ENCODE measurements at regions not wholly inside any gene's neighbourhood (a gene's known extent, or its start where the extent isn't known, plus 50 kb on each side); places are given as distances from the start of the nearest gene placed in this dataset.

DNA sequence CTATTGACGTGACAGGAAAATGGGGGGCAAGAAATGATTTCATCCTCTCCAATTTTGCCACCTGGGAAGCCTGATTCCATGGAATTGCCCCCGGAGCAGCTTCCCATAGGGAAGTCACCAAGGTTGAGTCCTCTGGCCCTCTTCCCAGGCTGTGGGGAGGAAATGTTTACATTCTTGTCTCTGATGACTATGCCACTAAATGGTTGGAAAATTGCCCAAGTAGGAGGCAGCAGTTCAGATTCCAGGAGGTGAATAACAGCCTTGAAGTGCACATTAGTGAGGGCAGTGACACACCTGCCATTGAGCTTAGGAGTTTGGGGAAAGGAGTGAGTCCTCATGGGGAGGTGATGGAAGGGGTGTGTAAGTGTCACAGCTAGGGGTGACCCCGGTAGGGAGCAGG is 449.2 kb upstream of the DCC start:
- Histone ChIP-seq H3K9ac (ENCODE audit: low read depth in 1 of 3, low read length in 3 of 3) (no peak overlapping the region), H3K4me3 (ENCODE audit: low read length in 3 of 3) (no peak overlapping the region), H3K9me3 (ENCODE audit: control insufficient read depth in 3 of 3, low read length in 3 of 3) (no peaks in the 10 kb centered on the region), H3K4me1 (ENCODE audit: control insufficient read depth in 3 of 3, insufficient read depth in 3 of 3, low read length in 3 of 3) (no peaks in the 10 kb centered on the region), H3K36me3 (ENCODE audit: control insufficient read depth in 3 of 3, insufficient read depth in 3 of 3, low read length in 3 of 3) (no peaks in the 10 kb centered on the region), H3K27me3 (ENCODE audit: control insufficient read depth in 3 of 3, insufficient read depth in 3 of 3, low read length in 3 of 3) (no peaks in the 10 kb centered on the region), H3K27ac (ENCODE audit: low read depth, low read length) (peak overlapping the region; percentile 30)

DNA sequence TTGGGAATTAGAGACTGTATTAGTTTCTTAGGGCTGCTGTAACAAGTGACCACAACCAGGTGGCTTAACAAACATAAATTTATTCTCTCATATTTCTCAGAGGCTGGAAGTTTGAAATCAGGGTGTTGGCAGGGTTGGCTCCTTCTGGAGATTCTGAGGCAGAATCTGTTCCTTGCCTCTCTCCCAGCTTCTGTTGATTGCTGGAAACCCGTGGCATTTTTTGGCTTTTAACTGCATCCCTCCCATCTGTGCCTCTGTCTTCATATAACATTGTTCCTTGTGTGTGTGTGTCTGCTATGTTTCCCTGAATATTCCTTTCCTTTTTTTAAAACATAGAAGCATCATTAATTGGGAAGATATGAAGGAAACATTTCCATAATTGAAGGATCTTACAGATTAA is 448.1 kb upstream of the DCC start:
- Histone ChIP-seq H3K9me3 (ENCODE audit: control insufficient read depth in 3 of 3, low read length in 3 of 3) (no peaks in the 10 kb centered on the region), H3K4me1 (ENCODE audit: control insufficient read depth in 3 of 3, insufficient read depth in 3 of 3, low read length in 3 of 3) (no peaks in the 10 kb centered on the region), H3K27me3 (ENCODE audit: control insufficient read depth in 3 of 3, insufficient read depth in 3 of 3, low read length in 3 of 3) (no peaks in the 10 kb centered on the region), H3K9ac (ENCODE audit: low read depth in 1 of 3, low read length in 3 of 3) (no peak overlapping the region), H3K4me3 (ENCODE audit: low read length in 3 of 3) (no peak overlapping the region), H3K27ac (ENCODE audit: low read depth, low read length) (no peak overlapping the region), H3K36me3 (ENCODE audit: control insufficient read depth in 3 of 3, insufficient read depth in 3 of 3, low read length in 3 of 3) (no peaks in the 10 kb centered on the region)

DNA sequence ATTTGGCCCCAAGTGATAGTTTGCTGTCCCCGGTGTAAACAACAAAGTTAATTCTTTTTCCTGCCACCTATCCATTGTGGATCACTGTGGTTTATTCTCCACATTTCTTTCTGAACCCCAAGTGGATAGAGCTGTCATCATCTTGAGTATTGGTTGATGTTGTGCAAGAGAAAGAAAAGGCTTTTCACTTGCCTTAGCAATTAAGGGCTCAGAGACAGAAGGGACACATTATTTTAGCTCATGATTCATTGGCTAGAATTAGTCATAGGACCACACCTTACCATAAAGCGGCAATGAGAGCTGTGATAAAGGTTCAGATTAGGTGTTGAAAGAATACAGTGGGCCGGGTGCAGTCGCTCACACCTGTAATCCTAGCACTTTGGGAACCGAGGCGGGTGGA is 442.1 kb upstream of the DCC start:
- Histone ChIP-seq H3K4me1 (ENCODE audit: control insufficient read depth in 3 of 3, insufficient read depth in 3 of 3, low read length in 3 of 3) (no peaks in the 10 kb centered on the region), H3K27ac (ENCODE audit: low read depth, low read length) (no peak overlapping the region), H3K4me3 (ENCODE audit: low read length in 3 of 3) (no peak overlapping the region), H3K9ac (ENCODE audit: low read depth in 1 of 3, low read length in 3 of 3) (no peak overlapping the region), H3K27me3 (ENCODE audit: control insufficient read depth in 3 of 3, insufficient read depth in 3 of 3, low read length in 3 of 3) (no peaks in the 10 kb centered on the region), H3K9me3 (ENCODE audit: control insufficient read depth in 3 of 3, low read length in 3 of 3) (no peaks in the 10 kb centered on the region), H3K36me3 (ENCODE audit: control insufficient read depth in 3 of 3, insufficient read depth in 3 of 3, low read length in 3 of 3) (no peaks in the 10 kb centered on the region)

DNA sequence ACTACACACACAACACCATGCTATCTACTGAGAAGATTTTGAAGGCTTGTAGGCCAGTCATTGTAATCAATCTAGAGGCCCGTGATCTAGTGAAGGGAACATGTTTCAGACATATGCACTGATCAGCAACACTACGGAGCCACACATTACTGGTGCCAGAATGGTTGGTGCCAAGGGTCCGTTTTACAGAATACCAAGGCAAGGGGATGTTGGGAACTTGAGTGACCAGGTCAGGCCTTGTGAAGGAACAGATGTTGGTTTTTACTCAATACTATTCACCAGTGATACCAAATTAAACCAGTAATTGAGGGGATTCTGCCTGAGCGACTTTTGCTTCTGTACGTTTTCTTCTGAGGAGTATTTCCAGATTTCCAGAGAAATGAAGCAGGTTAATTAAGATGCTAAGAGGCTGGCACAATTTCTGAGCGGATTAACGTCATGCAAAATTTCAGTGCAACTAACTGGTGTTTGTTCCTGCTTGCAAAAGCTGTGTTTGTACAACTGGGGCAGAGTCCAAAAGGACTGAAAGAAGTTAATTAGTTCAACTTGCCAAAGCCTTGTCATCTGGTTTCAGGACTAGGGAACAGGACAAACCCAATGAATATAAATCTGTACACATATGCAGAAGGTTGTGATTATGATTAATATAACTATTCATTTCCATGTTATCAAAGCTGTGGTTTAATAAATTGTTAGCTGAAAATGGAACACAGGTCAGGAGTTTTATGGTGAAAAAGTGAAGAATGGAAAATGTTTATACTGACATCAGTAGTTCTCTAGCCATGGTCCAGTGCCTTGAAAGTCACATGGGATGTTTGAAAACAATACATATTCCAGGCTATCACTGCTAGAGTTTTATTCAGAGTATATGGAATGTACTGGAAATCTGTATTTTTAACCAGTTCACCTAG is 432.1 kb upstream of the DCC start:
- H3K27me3 ChIP-seq (ENCODE audit: control insufficient read depth in 3 of 3, insufficient read depth in 3 of 3, low read length in 3 of 3) = no peaks in the 10 kb centered on the region

DNA sequence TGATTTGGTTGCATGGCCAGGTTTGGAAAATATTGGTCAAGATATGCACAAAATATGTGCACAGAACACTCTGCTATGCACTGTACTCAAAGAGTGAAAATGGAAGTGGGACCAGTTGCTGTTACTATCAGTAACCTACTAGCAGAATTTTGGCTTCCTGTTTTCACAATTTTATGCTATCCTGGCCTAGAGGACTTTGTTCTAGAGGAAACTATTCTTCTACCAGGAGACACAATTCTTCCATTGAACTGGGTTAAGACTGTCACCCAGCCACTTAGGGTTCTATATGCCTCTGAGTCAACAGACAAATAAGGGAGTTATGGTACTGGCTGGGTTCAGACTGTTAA is 431.4 kb upstream of the DCC start:
- H3K9me3 ChIP-seq (ENCODE audit: control insufficient read depth in 3 of 3, low read length in 3 of 3) = no peaks in the 10 kb centered on the region
- no peak overlapping the region for H3K9ac ChIP-seq (ENCODE audit: low read depth in 1 of 3, low read length in 3 of 3)
- no peaks in the 10 kb centered on the region for H3K27me3 ChIP-seq (ENCODE audit: control insufficient read depth in 3 of 3, insufficient read depth in 3 of 3, low read length in 3 of 3)
- no peak overlapping the region for H3K4me3 ChIP-seq (ENCODE audit: low read length in 3 of 3)
- H3K27ac ChIP-seq (ENCODE audit: low read depth, low read length) = no peak overlapping the region
- no peaks in the 10 kb centered on the region for H3K36me3 ChIP-seq (ENCODE audit: control insufficient read depth in 3 of 3, insufficient read depth in 3 of 3, low read length in 3 of 3)
- no peaks in the 10 kb centered on the region for H3K4me1 ChIP-seq (ENCODE audit: control insufficient read depth in 3 of 3, insufficient read depth in 3 of 3, low read length in 3 of 3)

More for the DNA sequence above, 432.1 kb upstream of the DCC start:
- H3K9me3 ChIP-seq (ENCODE audit: control insufficient read depth in 3 of 3, low read length in 3 of 3) = no peaks in the 10 kb centered on the region
- no peaks in the 10 kb centered on the region for H3K36me3 ChIP-seq (ENCODE audit: control insufficient read depth in 3 of 3, insufficient read depth in 3 of 3, low read length in 3 of 3)
- H3K9ac ChIP-seq (ENCODE audit: low read depth in 1 of 3, low read length in 3 of 3) = no peak overlapping the region
- no peak overlapping the region for H3K27ac ChIP-seq (ENCODE audit: low read depth, low read length)
- H3K4me3 ChIP-seq (ENCODE audit: low read length in 3 of 3) = no peak overlapping the region
- H3K4me1 ChIP-seq (ENCODE audit: control insufficient read depth in 3 of 3, insufficient read depth in 3 of 3, low read length in 3 of 3) = no peaks in the 10 kb centered on the region

DNA sequence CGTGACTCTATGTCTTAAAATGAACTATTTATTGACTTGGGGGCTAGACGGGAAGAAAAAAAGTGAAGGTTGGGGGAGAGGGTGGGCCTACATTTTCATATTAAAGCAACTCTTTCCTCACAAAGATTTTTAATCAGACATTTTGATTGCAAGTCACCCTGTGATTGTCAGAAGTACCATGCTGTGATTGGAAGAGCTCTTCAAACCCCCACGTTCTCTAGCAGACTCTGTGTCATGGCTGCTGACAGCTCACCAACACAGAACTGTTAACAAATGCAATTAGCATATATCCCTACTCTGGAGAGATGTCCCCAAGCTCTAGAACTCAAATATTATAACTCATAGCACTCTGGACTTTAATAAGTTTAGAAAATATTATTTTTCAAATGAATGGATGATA is 428.4 kb upstream of the DCC start:
- Histone ChIP-seq H3K9me3 (ENCODE audit: control insufficient read depth in 3 of 3, low read length in 3 of 3) (no peaks in the 10 kb centered on the region), H3K27ac (ENCODE audit: low read depth, low read length) (no peak overlapping the region), H3K27me3 (ENCODE audit: control insufficient read depth in 3 of 3, insufficient read depth in 3 of 3, low read length in 3 of 3) (no peaks in the 10 kb centered on the region), H3K4me3 (ENCODE audit: low read length in 3 of 3) (no peak overlapping the region), H3K36me3 (ENCODE audit: control insufficient read depth in 3 of 3, insufficient read depth in 3 of 3, low read length in 3 of 3) (no peaks in the 10 kb centered on the region), H3K9ac (ENCODE audit: low read depth in 1 of 3, low read length in 3 of 3) (no peak overlapping the region), H3K4me1 (ENCODE audit: control insufficient read depth in 3 of 3, insufficient read depth in 3 of 3, low read length in 3 of 3) (no peaks in the 10 kb centered on the region)

DNA sequence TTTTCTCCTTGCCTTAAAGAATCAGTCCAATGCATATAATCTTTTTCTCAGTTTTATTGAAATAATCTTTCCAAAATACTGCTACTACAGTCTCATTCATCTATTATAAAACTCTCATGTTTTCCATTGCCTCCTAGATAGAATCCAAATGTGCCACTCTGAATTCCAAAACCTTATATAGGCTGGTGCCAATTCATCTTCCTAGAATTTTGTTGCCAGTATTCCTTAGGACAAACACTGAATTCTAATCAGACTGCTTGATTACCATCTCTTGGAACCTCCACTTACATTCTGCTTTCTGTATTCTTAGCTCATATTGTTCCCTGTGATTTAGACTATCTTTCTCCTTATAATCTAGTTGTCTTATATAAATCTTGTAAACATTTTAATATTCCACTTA is 427.6 kb upstream of the DCC start:
- Histone ChIP-seq H3K36me3 (ENCODE audit: control insufficient read depth in 3 of 3, insufficient read depth in 3 of 3, low read length in 3 of 3) (no peaks in the 10 kb centered on the region), H3K4me3 (ENCODE audit: low read length in 3 of 3) (no peak overlapping the region), H3K9ac (ENCODE audit: low read depth in 1 of 3, low read length in 3 of 3) (no peak overlapping the region), H3K27me3 (ENCODE audit: control insufficient read depth in 3 of 3, insufficient read depth in 3 of 3, low read length in 3 of 3) (no peaks in the 10 kb centered on the region), H3K27ac (ENCODE audit: low read depth, low read length) (no peak overlapping the region), H3K9me3 (ENCODE audit: control insufficient read depth in 3 of 3, low read length in 3 of 3) (no peaks in the 10 kb centered on the region), H3K4me1 (ENCODE audit: control insufficient read depth in 3 of 3, insufficient read depth in 3 of 3, low read length in 3 of 3) (no peaks in the 10 kb centered on the region)

DNA sequence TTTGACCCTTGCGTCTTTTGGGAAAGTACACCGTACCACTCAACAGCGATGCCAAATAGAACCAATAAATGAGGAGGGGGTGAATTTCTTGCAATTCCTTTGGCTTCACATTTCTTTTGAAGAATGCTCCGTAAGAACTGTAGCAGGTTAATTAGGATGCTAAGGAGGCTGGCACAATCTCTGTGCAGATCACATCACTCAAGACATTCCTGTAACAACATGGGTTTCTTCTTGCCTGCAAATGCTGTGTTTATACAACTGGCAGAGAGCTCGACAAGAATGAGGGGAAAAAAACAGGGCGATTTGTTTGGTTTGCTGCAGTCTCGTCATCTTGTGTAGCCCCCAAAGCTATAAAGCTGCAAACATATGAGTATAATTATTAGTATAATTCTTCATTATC is 424.8 kb upstream of the DCC start:
- Histone ChIP-seq H3K27me3 (ENCODE audit: control insufficient read depth in 3 of 3, insufficient read depth in 3 of 3, low read length in 3 of 3) (no peaks in the 10 kb centered on the region), H3K4me1 (ENCODE audit: control insufficient read depth in 3 of 3, insufficient read depth in 3 of 3, low read length in 3 of 3) (no peaks in the 10 kb centered on the region), H3K9ac (ENCODE audit: low read depth in 1 of 3, low read length in 3 of 3) (no peak overlapping the region), H3K9me3 (ENCODE audit: control insufficient read depth in 3 of 3, low read length in 3 of 3) (no peaks in the 10 kb centered on the region), H3K4me3 (ENCODE audit: low read length in 3 of 3) (no peak overlapping the region), H3K36me3 (ENCODE audit: control insufficient read depth in 3 of 3, insufficient read depth in 3 of 3, low read length in 3 of 3) (no peaks in the 10 kb centered on the region), H3K27ac (ENCODE audit: low read depth, low read length) (no peak overlapping the region)

DNA sequence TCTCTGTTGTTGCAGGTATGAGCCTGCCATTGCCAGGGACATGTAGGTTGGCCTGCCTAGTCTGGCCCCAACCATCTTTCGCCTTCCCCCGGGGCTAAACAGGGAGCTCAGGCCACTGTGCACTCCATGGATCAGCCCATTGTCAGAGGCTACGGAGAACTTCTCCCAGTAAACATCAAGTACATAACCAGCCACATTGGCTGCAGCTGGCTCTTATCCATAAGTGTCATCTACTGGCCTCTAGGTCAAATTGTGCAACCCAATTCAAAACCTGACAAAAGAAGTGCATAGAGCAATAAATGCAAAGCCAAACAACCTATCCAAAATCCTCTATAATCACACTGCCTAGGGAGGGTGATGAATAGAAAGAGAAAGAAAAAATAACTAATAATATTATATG is 418.1 kb upstream of the DCC start:
- H3K27me3 ChIP-seq (ENCODE audit: control insufficient read depth in 3 of 3, insufficient read depth in 3 of 3, low read length in 3 of 3) = no peaks in the 10 kb centered on the region
- H3K9me3 ChIP-seq (ENCODE audit: control insufficient read depth in 3 of 3, low read length in 3 of 3) = peaks cover 0 to 3% (median 0%) of the 10 kb centered on the region in 3 donors
- H3K4me3 ChIP-seq (ENCODE audit: low read length in 3 of 3) = no peak overlapping the region
- no peaks in the 10 kb centered on the region for H3K4me1 ChIP-seq (ENCODE audit: control insufficient read depth in 3 of 3, insufficient read depth in 3 of 3, low read length in 3 of 3)
- no peaks in the 10 kb centered on the region for H3K36me3 ChIP-seq (ENCODE audit: control insufficient read depth in 3 of 3, insufficient read depth in 3 of 3, low read length in 3 of 3)
- no peak overlapping the region for H3K27ac ChIP-seq (ENCODE audit: low read depth, low read length)
- no peak overlapping the region for H3K9ac ChIP-seq (ENCODE audit: low read depth in 1 of 3, low read length in 3 of 3)

DNA sequence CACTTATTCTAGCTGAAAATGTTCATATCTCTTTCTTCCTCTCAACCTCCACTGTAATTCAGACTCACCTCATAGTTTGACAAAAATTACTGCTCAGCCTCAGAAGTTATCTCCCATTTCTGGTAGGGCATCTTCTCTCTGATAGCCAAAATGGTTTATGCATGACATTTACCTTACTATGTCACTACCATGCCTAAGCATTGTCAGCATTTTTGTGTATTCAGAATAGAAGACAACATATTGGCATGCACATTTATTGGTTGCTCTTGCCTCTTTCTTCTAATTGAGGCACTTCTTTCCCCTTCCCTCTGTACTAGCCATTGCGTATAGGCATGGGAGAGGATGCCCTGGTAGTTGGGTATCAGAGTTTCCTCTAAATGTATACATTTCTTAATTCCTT is 406.1 kb upstream of the DCC start:
- no peak overlapping the region for H3K27ac ChIP-seq (ENCODE audit: low read depth, low read length)
- H3K4me1 ChIP-seq (ENCODE audit: control insufficient read depth in 3 of 3, insufficient read depth in 3 of 3, low read length in 3 of 3) = no peaks in the 10 kb centered on the region
- H3K4me3 ChIP-seq (ENCODE audit: low read length in 3 of 3) = no peak overlapping the region
- H3K36me3 ChIP-seq (ENCODE audit: control insufficient read depth in 3 of 3, insufficient read depth in 3 of 3, low read length in 3 of 3) = no peaks in the 10 kb centered on the region
- no peak overlapping the region for H3K9ac ChIP-seq (ENCODE audit: low read depth in 1 of 3, low read length in 3 of 3)
- H3K9me3 ChIP-seq (ENCODE audit: control insufficient read depth in 3 of 3, low read length in 3 of 3) = no peaks in the 10 kb centered on the region
- no peaks in the 10 kb centered on the region for H3K27me3 ChIP-seq (ENCODE audit: control insufficient read depth in 3 of 3, insufficient read depth in 3 of 3, low read length in 3 of 3)
